Uterus (tissue), 2 donors: ENCODE measurements at regions not wholly inside any gene's neighbourhood (a gene's known extent, or its start where the extent isn't known, plus 50 kb on each side); places are given as distances from the start of the nearest gene placed in this dataset.

ENCODE experiments used
- POLR2A ChIP-seq, 2 donors: fragments of 450-650 bp; IDR thresholded peaks; one replicate each; pipeline ENCODE4 v1.6.1; 2016; ENCODE audit warnings: antibody characterized with exemption in 2 of 2, mild to moderate bottlenecking in 1 of 2, moderate library complexity in 1 of 2
- TF ChIP-seq, protein P1 (sequence below), 4 experiments: fragments of 200-600 bp in 2 of 4; fragments of 450-650 bp in 2 of 4; sonication (generic) in 2 of 4; IDR thresholded peaks; one replicate each; pipeline ENCODE4 v1.5.1; 2016 to 2019; ENCODE audit warnings: antibody characterized with exemption in 4 of 4, mild to moderate bottlenecking in 2 of 4, moderate library complexity in 1 of 4

DNA sequence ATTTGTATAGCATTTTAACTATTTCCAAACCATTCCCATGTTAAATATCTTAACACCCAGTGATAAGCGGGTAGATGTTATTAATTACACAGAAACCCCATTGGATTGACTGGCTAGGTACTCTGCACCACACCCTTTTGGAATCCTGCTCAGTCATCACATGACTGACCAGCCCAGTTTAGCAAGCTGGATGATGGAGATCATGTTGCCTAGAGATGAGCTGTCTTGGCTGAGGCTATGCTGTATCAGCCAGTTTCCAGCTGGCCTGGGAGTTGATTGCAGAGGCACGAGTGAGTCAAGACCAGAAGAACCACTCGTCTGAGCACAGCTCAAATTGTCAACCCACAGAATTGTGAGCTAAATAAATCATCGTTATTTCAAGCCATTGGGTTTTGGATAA lies 124.6 kb downstream of the ZNF621 start:
- TF ChIP-seq, protein P1, sequence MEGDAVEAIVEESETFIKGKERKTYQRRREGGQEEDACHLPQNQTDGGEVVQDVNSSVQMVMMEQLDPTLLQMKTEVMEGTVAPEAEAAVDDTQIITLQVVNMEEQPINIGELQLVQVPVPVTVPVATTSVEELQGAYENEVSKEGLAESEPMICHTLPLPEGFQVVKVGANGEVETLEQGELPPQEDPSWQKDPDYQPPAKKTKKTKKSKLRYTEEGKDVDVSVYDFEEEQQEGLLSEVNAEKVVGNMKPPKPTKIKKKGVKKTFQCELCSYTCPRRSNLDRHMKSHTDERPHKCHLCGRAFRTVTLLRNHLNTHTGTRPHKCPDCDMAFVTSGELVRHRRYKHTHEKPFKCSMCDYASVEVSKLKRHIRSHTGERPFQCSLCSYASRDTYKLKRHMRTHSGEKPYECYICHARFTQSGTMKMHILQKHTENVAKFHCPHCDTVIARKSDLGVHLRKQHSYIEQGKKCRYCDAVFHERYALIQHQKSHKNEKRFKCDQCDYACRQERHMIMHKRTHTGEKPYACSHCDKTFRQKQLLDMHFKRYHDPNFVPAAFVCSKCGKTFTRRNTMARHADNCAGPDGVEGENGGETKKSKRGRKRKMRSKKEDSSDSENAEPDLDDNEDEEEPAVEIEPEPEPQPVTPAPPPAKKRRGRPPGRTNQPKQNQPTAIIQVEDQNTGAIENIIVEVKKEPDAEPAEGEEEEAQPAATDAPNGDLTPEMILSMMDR (IDR thresholded peaks at IDR 0.05), result no peak
- TF ChIP-seq POLR2A (IDR thresholded peaks at IDR 0.05), result no peak
